Activated CD4-positive, alpha-beta T cell treated with anti-CD3 and anti-CD28 coated beads, Interleukin-2, amount 10 ng/mL, durations not matched to agents 7 days and 5 days (primary cell): ENCODE measurements at regions not wholly inside any gene's neighbourhood (a gene's known extent, or its start where the extent isn't known, plus 50 kb on each side); places are given as distances from the start of the nearest gene placed in this dataset.
"Not testable (repeated sequence)": the region's sequence is repeated elsewhere in the genome, so short reads cannot be mapped to it uniquely, and the experiment has no call there.

Source experiments
- CTCF ChIA-PET: fragments of 350-600 bp; sonication (Branson Sonifier 250); formaldehyde crosslinking; loops from one replicate; lab custom pipeline; 2021; ENCODE audit warnings: antibody characterized with exemption; lab: Charles Lee
- POLR2A ChIA-PET: fragments of 350-600 bp; sonication (Branson Sonifier 250); formaldehyde crosslinking; loops from one replicate; lab custom pipeline; 2021; ENCODE audit warnings: antibody characterized with exemption; lab: Charles Lee
- DNase-seq: peaks from one replicate; pipeline ENCODE4 v3.0.0-alpha.2; 2020
- H3K27ac Mint-ChIP-seq: one replicate; pipeline ENCODE4 v1.8.0; 2021; ENCODE audit warnings: mild to moderate bottlenecking, moderate library complexity, mixed read lengths
- H3K27me3 Mint-ChIP-seq: one replicate; pipeline ENCODE4 v1.8.0; 2021; ENCODE audit warnings: mixed read lengths
- H3K36me3 Mint-ChIP-seq: one replicate; pipeline ENCODE4 v1.8.0; 2021; ENCODE audit warnings: low read depth, mixed read lengths
- H3K4me1 Mint-ChIP-seq: one replicate; pipeline ENCODE4 v1.8.0; 2021; ENCODE audit warnings: mixed read lengths
- H3K4me3 Mint-ChIP-seq: one replicate; pipeline ENCODE4 v1.8.0; 2021; ENCODE audit warnings: mild to moderate bottlenecking, moderate library complexity, mixed read lengths
- H3K9me3 Mint-ChIP-seq: one replicate; pipeline ENCODE4 v1.8.0; 2021; ENCODE audit warnings: mixed read lengths

DNA sequence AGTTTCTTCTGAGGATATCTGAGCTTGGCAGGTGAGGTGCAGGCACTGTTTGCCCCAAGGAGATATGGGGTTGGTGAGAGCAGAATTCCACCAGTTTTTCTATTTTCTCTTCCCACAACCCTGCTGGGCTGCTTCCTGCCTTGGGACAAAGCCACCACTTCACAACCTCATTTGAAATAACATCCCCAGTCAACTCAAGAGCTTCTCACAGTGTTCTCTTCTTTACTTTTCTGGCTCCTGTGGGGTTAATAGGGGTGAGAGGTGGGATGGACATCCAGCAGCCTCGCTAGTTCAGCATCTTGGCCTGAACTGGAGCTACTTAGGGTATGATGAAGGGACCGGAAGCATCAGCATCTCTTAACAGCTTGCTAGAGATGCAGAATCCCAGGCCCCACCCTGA lies 106.3 kb downstream of the SLC4A3 start:
- Mint-ChIP-seq H3K9me3 (no peaks in the 10 kb centered on the region), H3K27me3 (peaks cover 9% of the 10 kb centered on the region), H3K4me3 (no peak overlapping the region), H3K4me1 (no peaks in the 10 kb centered on the region), H3K36me3 (no peaks in the 10 kb centered on the region), H3K27ac (no peak overlapping the region)
- POLR2A ChIA-PET = no interaction called here
- CTCF ChIA-PET = no interaction called here
- DNase-seq = no peak

DNA sequence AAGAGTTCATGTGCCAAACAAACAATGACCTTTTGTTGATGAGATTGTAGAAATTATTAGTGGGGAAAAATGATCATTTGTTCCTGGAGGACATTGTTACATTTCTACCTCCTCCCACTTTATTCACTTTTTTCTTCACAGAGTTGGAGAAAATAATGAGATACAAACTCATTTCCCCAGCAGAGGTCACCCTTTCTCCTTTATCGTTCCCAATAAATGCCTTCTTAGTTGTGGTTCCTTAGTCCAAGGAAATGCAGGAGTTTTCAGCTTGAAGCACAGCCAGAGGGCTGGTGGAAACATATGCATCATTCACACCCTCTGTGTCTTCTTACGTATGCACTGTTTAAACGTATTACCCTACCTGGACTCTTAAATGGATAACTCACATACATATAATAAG lies 108.8 kb downstream of the SLC4A3 start:
- Mint-ChIP-seq H3K4me1 (no peaks in the 10 kb centered on the region), H3K36me3 (no peaks in the 10 kb centered on the region), H3K9me3 (no peaks in the 10 kb centered on the region), H3K27ac (no peak overlapping the region), H3K27me3 (peaks cover 9% of the 10 kb centered on the region), H3K4me3 (no peak overlapping the region)
- DNase-seq = peak; percentile 12
- ChIA-PET POLR2A (no interaction called here), CTCF (interaction anchor here (0.6 kb wide), 1 partner anchor 16 kb away, joined by 3 read pairs; no protein-coding TSS in a partner anchor)

DNA sequence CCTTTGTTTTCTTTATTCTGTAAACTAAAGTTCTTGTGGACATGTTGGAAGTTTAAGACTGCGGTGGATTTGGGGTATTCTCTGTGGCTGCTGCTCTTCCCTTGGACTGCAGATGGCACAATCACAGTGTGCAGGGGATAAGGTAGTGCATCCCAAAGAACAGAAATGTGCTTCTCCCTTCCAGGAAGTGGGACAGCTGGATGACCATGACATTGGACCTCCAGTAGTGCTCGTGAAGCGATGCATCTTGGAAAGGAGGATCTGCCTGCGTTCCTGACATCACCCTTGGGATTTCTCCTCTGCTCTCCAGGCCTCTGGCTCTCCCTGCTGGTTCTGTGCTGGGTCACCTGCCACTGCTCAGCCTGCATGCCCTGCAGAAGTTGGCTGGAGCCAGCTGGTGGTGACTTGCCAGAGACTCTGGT lies 109.9 kb downstream of the SLC4A3 start:
- no peak for DNase-seq
- H3K27ac Mint-ChIP-seq = no peak overlapping the region
- no peaks in the 10 kb centered on the region for H3K4me1 Mint-ChIP-seq
- ChIA-PET CTCF (no interaction called here), POLR2A (no interaction called here)
- no peaks in the 10 kb centered on the region for H3K9me3 Mint-ChIP-seq
- no peak overlapping the region for H3K4me3 Mint-ChIP-seq
- no peaks in the 10 kb centered on the region for H3K36me3 Mint-ChIP-seq
- H3K27me3 Mint-ChIP-seq = peaks cover 7% of the 10 kb centered on the region

DNA sequence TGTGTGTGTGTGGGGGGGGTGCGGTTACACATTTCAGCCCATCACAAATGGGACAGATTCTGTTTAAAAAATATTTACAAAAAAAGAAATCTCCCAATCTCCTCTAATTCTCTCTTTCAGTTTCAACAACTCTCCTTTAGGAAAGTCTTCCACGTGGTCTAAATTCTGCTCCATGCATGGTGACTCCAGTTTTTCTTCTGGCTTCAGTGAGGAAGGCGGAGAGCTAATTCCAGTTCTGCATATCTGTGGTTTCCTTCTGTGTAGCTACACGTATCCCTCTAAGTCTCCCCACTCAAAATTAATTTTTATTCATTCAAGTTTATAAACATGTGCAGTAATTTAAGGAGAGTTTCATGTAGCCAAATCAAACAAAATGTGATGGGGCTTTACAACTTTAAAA lies 111.6 kb downstream of the SLC4A3 start:
- Mint-ChIP-seq H3K9me3 (no peaks in the 10 kb centered on the region), H3K36me3 (no peaks in the 10 kb centered on the region), H3K27ac (no peak overlapping the region), H3K4me1 (no peaks in the 10 kb centered on the region), H3K4me3 (no peak overlapping the region), H3K27me3 (peaks cover 7% of the 10 kb centered on the region)
- ChIA-PET POLR2A (no interaction called here), CTCF (no interaction called here)
- DNase-seq = no peak

DNA sequence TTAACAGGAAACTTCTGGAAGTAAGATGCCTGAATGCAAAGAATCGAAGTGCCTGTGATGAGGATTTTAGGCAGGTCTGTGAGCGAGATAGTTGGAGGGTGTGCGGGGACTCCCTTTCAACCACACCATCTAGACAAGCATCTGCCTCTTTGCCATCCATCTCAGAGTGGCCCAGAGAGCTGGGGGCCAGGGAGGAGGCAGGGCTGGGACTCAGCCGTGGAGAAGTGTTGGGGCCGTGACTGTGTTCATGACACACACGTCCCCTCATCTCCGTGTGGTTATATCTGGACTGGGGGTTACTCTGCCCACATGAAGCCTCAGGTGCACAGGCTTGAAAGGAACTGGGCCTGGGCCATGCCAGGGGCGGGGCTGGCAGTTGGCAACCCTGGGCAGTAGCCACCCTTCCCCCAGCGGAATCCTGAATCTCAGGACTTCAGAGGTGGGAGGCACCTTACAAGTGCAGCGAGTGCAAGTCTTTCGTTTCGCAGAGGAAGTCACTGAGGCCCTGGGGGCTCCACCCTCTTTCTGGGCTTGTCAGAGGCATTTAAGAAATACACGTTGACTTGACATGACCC lies 112.5 kb downstream of the SLC4A3 start:
- no peaks in the 10 kb centered on the region for H3K9me3 Mint-ChIP-seq
- ChIA-PET CTCF (no interaction called here), POLR2A (no interaction called here)
- H3K36me3 Mint-ChIP-seq = no peaks in the 10 kb centered on the region
- H3K4me3 Mint-ChIP-seq = no peak overlapping the region
- no peak overlapping the region for H3K27ac Mint-ChIP-seq
- no peak for DNase-seq
- H3K4me1 Mint-ChIP-seq = no peaks in the 10 kb centered on the region
- peaks cover 8% of the 10 kb centered on the region for H3K27me3 Mint-ChIP-seq

DNA sequence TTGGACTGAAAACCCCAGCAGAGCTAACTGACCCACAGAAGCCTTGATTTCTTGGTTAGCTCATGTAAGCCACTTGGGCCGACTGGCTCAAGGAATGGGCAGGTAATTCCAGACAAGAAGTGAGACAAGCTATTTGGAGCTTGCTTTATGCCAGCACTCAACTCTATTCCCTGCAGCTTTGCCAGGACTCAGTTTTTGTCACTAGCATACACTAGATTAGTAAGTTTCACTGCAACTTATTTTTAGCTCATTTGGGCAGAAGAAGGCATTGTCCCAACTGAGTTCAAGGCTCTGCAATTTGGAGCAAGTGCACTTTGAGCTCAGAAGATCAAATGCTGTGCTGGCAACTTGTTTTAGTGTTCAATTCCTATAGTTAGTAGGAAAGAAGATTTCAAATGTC lies 116.1 kb downstream of the SLC4A3 start:
- no peaks in the 10 kb centered on the region for H3K4me1 Mint-ChIP-seq
- H3K36me3 Mint-ChIP-seq = no peaks in the 10 kb centered on the region
- H3K27me3 Mint-ChIP-seq = peaks cover 3% of the 10 kb centered on the region
- POLR2A ChIA-PET = no interaction called here
- DNase-seq = no peak
- CTCF ChIA-PET = interaction anchor here (0.6 kb wide), 1 partner anchor 54 kb away, joined by 4 read pairs; no protein-coding TSS in a partner anchor
- H3K27ac Mint-ChIP-seq = no peak overlapping the region
- no peaks in the 10 kb centered on the region for H3K9me3 Mint-ChIP-seq
- no peak overlapping the region for H3K4me3 Mint-ChIP-seq

DNA sequence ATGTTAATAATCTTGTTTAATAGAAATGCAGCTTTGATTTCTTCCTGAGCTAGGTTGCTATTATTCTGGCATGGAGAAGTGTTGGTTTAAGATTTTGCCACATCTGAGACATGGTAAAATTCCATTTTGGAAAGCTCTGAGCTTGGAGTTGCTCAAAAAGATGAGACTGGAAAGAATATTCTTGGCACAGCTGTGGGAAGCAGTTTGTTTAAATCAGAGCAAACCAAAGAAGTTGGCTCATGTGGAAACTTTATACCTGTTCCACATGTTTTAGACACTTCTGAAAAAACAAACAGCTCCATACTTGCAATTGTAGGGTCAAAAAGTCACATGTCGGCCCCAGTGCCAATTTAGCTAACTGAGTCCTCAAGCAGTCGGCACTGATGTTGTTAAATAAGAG lies 116.6 kb downstream of the SLC4A3 start:
- Mint-ChIP-seq H3K4me1 (no peaks in the 10 kb centered on the region), H3K27ac (no peak overlapping the region), H3K27me3 (peaks cover 3% of the 10 kb centered on the region), H3K36me3 (no peaks in the 10 kb centered on the region), H3K9me3 (no peaks in the 10 kb centered on the region), H3K4me3 (no peak overlapping the region)
- CTCF ChIA-PET = interaction anchor here (0.6 kb wide), 1 partner anchor 53 kb away, joined by 4 read pairs; no protein-coding TSS in a partner anchor
- POLR2A ChIA-PET = no interaction called here
- no peak for DNase-seq

DNA sequence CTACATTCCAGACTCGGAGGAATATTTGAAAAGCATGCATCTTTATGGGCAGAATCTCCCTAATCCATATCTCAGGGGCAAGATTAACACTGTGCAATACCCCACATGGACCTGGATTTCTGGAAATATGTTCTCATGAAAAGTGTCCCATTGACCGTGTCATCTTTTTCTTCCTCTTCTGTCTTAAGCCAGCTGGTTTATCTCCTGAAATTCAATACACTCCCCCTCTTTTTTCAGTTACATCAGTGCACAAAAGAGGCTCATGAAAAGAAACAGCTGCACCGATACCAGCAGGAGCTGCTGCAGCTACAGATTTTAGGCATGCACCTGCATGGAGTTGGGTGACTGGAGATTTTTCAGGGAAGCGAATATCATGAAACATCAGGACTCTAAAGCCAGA lies 117.2 kb downstream of the SLC4A3 start:
- Mint-ChIP-seq H3K27me3 (peaks cover 3% of the 10 kb centered on the region), H3K36me3 (no peaks in the 10 kb centered on the region), H3K27ac (no peak overlapping the region), H3K4me1 (no peaks in the 10 kb centered on the region), H3K4me3 (no peak overlapping the region), H3K9me3 (no peaks in the 10 kb centered on the region)
- CTCF ChIA-PET = no interaction called here
- DNase-seq = no peak
- POLR2A ChIA-PET = no interaction called here

DNA sequence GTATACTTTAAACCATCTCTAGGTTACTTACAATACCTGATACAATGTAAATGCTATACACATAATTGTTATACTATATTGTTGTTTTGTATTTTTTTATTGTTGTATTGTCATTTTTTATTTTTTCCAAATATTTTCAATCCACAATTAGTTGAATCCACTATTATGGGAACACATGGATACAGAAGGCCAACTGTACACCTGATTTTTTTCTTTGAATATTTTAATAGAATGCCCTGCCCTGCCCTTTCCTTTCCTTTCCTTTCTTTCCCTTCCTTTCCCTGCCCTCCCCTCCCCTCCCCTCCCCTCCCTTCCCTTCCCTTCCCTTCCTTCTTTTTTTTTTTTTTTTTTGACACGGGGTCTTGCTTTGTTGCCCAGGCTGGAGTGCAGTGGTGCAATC lies 120.2 kb downstream of the SLC4A3 start:
- Mint-ChIP-seq H3K36me3 (no peaks in the 10 kb centered on the region), H3K9me3 (peaks cover 2% of the 10 kb centered on the region), H3K27me3 (peaks cover 3% of the 10 kb centered on the region), H3K4me3 (no peak overlapping the region), H3K4me1 (no peaks in the 10 kb centered on the region), H3K27ac (no peak overlapping the region)
- DNase-seq = no peak
- CTCF ChIA-PET = no interaction called here
- POLR2A ChIA-PET = no interaction called here

DNA sequence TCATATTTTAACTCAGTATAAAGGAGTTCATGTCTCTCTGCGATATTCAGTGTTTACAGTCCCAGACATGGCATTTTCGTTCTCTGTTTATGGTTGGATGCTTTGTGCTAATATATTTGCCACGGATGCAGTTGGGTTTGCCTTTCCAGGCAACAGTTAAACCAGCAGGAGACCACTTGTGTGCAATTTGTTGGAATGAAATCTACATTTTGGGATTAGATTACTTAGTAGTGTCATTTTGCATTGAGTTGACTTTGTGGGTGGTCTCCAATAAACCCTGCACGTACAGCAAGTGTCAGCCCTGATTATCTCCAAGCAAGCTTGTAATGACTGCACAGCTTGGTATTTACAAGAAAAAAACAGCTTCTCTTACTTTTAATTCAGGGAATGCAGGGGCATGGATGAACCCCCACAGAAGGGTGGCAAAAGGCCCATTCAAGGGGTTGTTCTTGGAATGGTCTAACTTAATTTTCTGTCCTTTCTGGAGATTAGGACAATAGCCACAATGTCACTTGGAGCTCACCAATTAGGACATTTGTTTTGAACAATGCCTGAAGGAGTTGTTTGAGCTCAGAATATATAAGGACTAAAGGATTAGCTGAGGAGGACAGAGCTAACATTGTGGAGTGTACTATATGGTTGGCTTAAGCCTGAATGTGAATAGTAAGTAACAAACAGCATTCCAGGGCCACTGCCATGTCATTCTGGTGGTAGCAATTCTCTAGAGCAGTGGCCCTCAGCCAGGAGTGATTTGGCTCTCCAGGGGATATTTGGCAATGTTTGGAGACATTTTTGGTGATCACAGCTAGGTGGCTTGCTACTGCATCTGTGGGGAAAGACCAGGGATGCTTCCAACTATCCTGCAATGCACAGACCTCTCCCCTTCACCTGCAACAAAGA lies 121.5 kb downstream of the SLC4A3 start:
- no peak overlapping the region for H3K4me3 Mint-ChIP-seq
- ChIA-PET POLR2A (no interaction called here), CTCF (no interaction called here)
- H3K27me3 Mint-ChIP-seq = peaks cover 5% of the 10 kb centered on the region
- no peak for DNase-seq
- H3K27ac Mint-ChIP-seq = no peak overlapping the region
- H3K36me3 Mint-ChIP-seq = no peaks in the 10 kb centered on the region
- H3K9me3 Mint-ChIP-seq = peaks cover 7% of the 10 kb centered on the region
- no peaks in the 10 kb centered on the region for H3K4me1 Mint-ChIP-seq

DNA sequence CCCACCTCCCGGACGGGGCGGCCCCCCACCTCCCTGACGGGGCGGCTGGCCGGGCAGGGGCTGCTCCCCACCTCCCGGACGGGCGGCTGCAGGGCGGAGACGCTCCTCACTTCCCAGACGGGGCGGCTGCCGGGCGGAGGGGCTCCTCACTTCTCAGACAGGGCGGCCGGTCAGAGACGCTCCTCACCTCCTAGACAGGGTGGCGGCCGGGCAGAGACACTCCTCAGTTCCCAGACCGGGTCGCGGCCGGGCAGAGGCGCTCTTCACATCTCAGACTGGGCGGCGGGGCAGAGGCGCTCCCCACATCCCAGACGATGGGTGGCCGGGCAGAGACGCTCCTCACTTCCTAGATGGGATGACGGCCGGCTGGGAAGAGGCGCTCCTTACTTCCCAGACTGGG lies 123.7 kb downstream of the SLC4A3 start:
- POLR2A ChIA-PET, H3K27ac Mint-ChIP-seq, H3K27me3 Mint-ChIP-seq, H3K36me3 Mint-ChIP-seq, DNase-seq, H3K4me1 Mint-ChIP-seq, H3K4me3 Mint-ChIP-seq, CTCF ChIA-PET: not testable (repeated sequence)
- peaks cover 22% of the 10 kb centered on the region for H3K9me3 Mint-ChIP-seq

DNA sequence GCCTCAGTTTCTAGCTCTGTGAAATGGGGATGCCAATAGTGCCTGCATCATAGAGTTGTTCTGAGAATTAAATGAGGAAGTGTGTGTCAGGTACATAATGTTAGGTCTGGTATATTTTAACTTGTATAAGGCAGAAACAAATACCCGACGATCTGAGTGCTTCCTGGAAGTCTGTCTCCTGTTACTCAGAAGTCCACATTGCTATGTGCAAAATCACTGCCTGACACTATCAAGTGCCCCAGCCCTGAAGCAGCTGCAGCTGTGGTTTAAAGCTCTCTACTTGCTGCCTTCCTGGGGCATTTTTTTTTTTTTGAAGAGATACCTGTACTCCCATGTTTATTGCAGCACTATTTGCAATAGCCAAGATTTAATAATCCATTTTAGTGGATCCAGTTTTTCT lies 125.3 kb downstream of the SLC4A3 start:
- CTCF ChIA-PET = no interaction called here

DNA sequence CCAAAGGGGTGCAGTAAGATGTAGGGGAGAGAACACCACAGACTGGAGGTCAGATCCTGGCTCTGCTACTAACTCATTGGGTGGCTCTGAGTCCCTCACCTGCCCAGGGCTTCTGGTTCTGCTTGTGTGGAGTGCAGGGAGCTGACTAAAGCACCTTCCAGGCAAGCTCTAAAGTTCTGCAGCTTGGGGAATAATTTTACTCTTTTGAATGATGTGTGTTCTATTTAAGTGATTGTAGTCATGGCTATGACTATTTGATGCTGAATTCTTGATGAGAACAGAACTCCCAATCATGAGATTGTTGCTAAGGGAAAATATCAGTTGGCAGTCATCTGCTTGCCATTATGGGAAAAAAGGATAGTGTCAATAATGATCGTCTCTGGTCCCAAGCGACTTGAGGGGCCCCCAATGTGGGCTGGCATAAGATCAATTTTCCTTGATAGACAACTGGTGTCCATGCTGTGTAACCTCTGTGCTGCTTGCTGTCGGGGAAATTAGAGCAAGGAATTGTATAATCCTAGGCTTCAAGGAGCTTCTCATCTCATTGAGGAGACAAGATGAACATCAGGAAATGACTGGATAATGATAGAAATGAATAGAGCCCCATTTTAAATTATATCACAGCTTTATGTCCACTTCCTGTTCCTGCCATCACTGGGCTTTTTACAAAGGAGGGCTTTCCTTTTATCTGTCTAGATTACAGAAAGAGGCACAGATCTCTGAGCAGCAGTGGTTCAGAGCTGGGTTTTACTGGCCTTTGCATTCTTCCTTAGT lies 131.7 kb downstream of the SLC4A3 start:
- Mint-ChIP-seq H3K4me3 (no peak overlapping the region), H3K9me3 (peaks cover 13% of the 10 kb centered on the region), H3K4me1 (no peaks in the 10 kb centered on the region), H3K27ac (no peak overlapping the region), H3K27me3 (peaks cover 2% of the 10 kb centered on the region), H3K36me3 (no peaks in the 10 kb centered on the region)
- ChIA-PET POLR2A (no interaction called here), CTCF (interaction anchor here (0.6 kb wide), 1 partner anchor 228 kb away, joined by 3 read pairs; no protein-coding TSS in a partner anchor)
- DNase-seq = no peak

More for the DNA sequence above, 125.3 kb downstream of the SLC4A3 start:
- DNase-seq = no peak
- Mint-ChIP-seq H3K36me3 (no peaks in the 10 kb centered on the region), H3K27ac (no peak overlapping the region), H3K4me3 (no peak overlapping the region), H3K27me3 (peaks cover 5% of the 10 kb centered on the region), H3K9me3 (peaks cover 22% of the 10 kb centered on the region), H3K4me1 (no peaks in the 10 kb centered on the region)
- POLR2A ChIA-PET = no interaction called here
